Activated naive CD4-positive, alpha-beta T cell treated with Interleukin-2 at 50 U/mL for 16 hours (primary cell): ENCODE measurements at regions not wholly inside any gene's neighbourhood (a gene's known extent, or its start where the extent isn't known, plus 50 kb on each side); places are given as distances from the start of the nearest gene placed in this dataset.

Experiments used
- DNase-seq: peaks from one replicate; pipeline ENCODE4 v3.0.0-alpha.2; 2020

DNA sequence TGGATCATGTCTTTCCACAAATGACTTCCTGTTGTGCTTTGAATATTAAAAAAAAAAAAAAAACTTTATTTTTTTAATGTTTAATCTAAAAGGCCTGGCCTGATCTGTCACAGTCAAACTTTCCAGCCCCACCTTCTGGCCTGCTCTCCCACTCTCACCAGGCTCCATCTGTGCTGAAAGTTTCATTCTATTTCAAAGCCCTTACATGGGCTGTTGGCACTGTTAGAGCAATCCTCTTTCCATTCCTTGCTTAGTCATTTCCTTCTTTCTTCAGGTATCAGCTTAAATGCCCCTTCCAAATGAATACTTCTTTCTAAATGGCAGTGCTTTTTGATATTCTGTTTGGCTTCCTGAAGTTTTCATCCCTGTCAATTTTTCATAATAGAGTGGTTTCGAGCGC is 1104.8 kb upstream of the C9orf72 start:
- DNase-seq = no peak

DNA sequence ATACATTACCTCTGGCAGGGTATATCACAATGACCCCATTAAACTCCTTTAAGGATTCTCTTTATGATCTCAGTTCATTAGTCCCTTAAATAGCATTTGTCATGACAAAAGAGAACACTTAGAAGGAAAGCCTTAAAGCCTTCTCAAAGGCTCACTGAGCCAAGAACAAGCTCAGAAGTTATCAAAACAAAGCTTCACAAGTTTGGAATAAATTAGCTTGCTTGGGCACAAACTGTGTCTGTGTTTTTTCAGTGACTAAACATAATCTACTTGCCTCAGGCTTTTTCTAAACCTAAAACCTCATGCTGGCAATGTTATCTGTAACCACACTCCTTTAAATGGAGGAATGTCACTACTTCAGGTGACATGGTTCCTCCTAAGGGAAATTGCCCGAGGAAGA is 1114.9 kb upstream of the C9orf72 start:
- DNase-seq = no peak

DNA sequence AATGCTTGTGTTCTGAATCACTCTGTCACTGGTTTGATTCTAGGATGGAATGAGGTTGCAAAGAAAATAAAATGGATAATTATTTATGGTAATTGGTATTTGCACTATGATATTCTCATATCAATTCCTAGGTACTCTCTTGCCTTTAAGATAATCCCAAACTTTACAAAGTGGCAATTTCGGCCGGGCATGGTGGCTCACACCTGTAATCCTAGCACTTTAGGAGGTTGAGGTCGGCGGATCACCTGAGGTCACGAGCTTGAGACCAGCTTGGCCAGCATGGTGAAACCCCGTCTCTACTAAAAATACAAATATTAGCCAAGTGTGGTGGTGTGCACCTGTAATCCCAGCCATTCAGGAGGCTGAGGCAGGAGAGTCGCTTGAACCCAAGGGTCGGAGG is 1118.7 kb upstream of the C9orf72 start:
- DNase-seq = no peak

DNA sequence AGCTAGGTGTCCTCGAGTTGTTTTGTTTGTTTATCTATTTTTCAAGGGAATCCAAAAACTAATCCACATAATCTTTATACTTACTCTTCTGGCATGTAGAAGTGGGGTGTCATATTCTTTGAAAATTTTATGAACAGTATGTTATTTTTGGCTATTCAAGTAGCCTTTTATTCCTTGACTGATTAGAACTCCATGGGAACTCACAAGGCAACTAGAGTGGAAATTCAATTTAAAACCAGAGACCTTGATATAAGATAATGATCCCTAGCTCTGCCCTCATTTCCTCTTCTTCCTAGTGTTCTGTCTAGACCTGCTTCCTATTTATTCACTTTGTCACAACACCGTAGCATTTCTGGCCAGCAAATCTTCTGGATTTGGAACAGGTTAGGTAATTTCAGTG is 1123.7 kb upstream of the C9orf72 start:
- DNase-seq = no peak

DNA sequence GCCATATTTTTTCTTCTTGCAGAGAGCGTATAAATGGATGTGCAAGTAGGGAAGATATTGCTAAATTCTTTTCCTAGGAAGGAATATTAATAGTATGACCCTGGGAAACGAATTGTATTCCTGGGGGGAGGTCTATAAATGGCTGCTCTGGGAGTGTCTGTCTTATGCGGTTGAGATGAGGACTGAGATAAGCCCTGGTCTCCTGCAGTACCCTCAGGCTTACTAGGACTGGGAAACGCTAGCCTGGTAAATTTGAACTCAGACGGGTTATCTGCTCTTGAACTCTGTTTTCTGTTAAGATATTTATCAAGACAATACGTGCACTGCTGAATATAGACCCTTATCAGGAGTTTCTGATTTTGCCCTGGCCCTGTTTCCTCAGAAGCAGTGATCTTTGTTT is 1126.4 kb upstream of the C9orf72 start:
- no peak for DNase-seq

DNA sequence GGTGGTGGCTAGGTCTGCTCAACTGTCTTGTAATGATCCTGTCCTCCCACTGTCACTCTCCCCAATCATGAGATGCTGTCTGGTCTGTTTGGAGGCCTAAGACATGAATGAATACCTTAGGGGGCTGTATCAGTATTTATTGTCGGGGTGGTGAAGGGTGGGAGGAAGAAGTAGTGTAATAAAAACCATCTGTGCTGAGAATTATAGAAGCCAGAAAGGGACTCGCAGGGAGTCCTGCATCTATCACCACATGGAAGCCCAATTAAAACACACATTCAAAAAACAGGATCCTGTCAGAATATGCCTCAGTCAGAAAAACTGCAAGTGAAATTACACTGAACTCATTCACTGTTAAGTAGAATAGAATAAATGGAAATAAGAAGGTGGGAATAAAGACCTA is 1134.3 kb upstream of the C9orf72 start:
- no peak for DNase-seq

DNA sequence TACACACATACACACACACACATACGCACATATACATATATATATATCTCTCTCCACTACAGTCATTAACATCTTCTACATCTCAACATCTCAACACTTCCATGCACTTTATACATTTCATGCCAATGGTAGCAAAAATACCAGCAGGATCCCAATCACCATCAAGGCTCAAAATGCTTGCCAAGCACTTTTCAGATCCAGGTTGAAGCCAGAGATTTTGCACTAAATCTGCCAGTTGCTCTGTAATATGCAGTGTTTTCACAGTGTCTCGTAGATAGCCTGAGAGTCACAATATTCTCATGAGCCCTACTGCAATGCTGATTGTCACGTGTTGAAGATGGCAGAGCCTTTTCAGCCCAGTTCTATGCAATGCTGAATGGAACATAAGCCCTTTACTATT is 1140.9 kb upstream of the C9orf72 start:
- no peak for DNase-seq

DNA sequence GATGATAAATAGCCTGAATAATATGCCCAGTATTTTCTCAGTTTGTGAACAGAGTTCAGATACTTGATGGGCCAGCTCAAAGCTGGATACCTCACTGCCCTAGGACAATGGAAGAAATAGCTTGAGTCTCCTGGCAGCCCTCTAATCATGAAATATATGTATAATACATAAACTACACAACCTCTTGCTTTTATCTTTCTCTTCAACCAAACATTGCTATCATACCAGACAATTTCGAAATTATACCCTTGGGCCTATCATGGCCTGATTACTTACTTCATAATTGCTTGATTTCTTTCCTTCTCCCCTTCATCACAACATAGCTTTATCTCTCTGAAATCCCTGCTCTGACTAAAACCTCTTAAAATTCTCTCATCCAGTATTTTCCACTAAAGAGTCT is 1144.9 kb upstream of the C9orf72 start:
- no peak for DNase-seq

DNA sequence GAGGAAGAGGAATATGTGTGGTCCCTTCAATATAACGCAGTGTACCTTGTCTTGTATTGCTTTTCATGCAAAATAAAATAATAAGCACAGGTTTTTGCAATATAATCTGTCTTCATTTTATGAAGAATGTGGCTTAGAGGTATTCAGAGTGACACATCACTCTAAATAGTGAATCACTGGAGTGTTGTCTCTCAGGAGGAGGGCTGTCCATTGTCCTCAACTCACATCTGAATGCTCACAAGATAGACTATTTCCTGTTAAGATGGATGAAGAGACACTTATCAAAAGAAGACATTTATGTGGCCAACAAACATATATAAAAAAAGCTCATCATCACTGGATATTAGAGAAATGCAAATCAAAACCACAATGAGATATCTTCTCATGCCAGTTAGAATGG is 1147.5 kb upstream of the C9orf72 start:
- no peak for DNase-seq

DNA sequence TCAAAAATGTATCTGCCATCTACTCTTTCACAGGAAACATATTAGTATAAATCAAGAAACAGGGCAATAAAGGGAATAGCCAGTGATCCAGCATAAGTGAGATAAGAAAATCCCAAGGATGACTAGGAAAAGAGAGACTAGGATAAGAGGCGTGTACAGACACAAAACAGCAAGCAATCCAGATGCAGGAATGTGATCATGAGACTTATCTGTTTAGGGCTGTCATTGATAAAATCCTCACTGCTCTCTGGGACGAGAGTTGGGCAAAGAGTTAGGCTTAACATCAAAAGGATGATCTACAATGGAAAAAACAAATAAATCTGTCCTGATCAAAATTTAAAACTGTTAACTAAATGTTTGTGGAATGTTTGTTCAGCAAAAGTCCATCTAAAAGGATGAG is 1156.8 kb upstream of the C9orf72 start:
- DNase-seq = no peak

DNA sequence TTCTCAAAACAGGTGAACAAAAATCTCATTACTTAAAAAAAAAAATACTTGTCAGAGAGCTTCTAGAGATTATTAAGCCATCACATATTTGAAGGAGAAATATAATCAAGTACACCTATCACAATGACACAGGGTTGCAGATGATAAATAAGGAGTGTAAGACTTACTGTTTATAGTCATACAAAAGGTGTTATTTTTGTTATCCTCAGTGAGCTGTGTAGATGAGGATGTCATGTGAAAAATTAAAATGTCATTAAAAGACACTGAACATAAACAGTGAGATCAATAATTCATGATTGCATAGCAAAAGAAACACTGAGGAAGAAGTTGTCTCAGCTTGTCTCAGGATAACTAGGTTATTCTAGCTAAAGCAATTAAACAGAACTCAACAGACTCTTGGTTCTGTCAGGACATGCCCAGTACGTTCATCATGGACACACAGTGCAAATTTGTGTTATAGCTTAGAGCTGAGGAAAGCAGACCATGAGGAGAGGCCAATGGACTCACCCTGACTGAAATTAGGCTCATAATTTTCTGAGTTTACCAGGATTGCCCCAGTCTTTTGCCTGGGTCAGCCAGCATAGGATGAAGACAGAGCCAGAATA is 1162.6 kb upstream of the C9orf72 start:
- no peak for DNase-seq

DNA sequence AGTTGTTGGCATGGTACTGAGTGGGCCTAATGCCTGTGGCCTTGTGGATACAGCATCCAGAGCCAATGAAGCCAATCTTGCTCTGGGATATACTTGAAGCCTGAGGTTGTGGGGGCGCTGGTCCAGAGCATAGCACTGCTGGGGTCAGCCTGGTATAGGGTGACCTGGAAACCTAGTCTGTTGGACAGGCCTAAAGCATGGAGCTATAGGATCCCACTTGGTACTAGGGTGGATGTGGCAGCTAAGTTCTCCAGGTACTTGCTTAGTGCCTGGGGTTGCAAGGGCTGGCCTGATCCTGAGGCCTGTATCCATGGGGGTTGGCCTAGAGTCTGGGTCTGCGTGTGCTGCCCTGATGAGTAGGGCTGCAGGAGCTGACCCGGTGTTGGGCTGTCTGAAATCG is 1168.2 kb upstream of the C9orf72 start:
- DNase-seq = no peak

DNA sequence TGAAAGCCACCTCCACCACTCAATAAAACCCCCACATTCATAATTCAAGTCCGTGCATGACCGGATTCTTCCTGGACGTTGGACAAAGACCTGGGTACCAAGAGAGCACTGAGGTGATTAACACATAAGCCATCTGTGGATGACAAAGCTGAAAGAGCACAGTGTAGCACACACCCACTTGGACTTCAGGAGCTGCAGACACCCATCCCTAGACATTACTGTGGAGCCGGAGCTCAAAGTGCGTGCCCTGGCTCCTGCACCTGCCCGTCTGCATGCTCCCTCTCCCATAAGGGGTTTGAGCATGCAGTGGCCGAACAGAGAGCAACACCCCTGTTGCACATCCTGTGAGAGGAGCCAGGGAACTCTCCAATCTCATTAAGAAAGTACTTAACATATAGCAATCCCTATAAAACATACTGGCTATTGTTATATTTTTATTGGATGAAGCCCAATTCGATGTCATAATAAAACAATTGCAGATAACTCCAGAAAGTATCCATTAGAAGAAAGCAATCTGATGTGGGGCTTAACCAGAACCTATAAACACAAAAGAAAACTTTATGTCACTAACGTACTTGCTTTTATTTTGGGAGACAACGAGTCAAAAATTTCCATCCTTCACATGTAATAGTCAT is 1174.2 kb upstream of the C9orf72 start:
- DNase-seq = no peak

DNA sequence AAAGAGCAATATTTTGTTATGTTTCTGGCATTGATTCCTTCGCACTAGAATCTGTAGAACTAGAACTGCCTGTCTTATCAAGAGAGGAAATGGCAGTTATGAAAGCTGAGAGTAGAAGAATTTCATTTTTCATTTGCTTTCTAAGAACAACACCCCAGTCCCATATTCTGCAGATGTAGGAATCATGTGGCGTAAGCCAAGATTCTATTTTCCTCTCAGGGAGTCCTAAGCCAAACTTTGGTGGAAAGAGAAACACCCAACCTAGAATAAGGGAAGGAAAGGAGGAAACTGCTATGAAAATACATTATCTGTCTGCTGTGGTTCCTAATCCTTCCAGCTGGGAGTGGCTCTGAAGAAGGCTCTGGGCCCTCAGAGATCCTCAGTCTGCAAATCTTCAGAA is 1176.9 kb upstream of the C9orf72 start:
- DNase-seq = no peak

DNA sequence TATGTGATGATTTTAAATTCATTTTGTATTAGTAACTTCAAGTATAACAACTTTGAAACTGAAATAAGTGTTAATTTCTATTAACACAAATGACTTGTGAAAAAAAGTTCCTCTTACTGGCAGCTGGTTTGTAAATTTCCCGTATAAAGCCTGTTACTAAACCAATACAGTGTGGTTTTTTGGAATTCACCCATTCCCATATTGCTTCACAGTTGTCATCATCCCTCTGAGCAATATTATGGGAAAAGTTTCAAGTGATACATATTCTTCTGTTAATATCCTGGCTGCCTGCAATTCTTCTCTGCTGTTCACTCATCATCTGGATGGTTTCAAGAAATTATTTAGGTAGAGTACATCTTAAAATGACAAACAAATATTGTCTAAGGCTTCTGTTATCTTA is 1185.1 kb upstream of the C9orf72 start:
- no peak for DNase-seq

DNA sequence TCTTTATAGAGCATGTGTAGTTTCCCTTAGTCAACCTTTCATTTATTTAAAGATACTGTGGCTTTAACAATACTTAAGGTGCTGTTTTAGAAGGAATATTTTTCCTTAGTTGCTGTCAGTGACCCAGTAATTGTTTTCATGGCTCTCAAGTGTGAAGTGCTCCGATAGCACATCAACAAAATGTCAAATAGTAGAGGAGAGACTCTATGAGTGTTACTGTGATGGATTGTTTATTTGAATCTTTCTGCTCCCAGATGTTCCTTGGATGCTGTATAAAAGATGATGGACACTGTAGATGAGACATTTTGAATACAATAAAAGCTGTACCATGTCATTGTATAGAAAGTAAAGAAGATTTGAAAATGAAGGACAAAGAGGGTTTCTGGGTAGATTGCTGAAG is 1185.7 kb upstream of the C9orf72 start:
- DNase-seq = no peak

DNA sequence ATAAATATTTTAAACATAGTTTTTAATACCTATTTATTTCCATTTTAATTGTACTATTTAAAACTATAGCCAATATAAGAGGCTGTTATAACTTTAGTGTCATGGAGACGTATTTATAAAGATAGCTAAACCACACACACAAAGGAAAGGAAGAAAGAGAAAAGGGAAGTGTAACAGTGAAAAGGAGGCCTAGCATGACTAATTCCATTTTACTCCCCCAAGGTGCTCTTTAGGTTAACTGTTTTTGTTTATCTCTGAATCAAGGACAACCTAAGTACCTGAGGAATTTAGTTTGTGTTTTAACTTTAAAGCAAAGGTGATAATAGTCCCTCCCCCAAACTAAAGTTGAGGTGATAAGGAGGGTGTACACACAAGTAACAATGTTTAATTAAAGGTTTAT is 1188.9 kb upstream of the C9orf72 start:
- no peak for DNase-seq

DNA sequence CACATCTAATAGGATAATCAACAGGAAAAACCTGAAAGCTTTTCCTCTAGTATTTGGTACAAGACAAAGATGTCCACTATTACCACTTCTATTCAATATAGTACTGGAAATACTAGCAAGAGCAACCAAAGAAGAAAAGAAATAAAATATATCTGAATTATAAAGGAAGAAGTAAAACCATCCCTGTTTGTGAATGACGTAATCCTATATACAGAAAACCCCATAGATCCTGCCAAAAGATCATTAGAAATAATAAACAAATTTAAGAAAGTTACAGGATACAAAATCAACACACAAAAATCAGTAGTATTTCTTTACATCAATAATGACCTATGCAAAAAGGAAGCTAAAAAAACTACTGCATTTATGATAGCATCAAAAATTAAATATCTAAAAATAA is 1191.3 kb upstream of the C9orf72 start:
- no peak for DNase-seq

DNA sequence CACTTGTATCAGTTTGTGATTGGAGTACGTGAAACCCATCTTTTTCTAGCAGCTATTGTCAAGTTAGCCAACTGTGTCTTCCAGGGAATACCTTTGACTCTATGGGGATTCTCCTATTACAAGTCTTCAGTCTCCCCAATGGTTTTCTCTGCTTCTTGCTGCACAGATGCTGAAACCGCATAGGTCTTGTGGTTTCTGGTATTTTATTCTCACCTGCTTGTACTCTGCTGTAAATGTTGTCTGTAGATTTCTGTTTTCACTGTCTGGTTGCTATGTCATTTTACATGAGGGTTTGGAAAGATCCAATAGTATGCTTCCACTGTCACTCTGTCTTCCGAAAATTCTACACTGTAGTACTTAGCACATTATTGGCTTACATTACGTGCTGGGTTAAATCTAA is 1196.9 kb upstream of the C9orf72 start:
- no peak for DNase-seq

DNA sequence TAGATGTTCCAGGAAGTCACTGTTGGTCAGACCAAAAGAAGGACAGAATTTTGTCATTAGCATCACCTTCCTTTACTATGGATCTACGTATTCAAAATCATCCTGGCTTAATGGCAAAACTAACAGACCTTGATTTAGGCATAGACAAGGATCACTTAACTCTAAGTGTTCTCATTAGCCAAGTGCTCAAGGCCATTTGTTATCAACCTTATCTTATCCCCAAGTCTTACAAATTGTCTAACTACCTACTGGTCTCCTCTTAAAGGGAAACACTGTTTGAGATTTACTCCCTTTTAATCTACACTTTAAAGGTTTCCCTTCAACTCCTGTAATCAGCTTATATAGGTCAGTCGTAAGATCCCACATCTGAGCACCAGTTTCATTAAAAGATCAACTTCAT is 1197.5 kb upstream of the C9orf72 start:
- no peak for DNase-seq

DNA sequence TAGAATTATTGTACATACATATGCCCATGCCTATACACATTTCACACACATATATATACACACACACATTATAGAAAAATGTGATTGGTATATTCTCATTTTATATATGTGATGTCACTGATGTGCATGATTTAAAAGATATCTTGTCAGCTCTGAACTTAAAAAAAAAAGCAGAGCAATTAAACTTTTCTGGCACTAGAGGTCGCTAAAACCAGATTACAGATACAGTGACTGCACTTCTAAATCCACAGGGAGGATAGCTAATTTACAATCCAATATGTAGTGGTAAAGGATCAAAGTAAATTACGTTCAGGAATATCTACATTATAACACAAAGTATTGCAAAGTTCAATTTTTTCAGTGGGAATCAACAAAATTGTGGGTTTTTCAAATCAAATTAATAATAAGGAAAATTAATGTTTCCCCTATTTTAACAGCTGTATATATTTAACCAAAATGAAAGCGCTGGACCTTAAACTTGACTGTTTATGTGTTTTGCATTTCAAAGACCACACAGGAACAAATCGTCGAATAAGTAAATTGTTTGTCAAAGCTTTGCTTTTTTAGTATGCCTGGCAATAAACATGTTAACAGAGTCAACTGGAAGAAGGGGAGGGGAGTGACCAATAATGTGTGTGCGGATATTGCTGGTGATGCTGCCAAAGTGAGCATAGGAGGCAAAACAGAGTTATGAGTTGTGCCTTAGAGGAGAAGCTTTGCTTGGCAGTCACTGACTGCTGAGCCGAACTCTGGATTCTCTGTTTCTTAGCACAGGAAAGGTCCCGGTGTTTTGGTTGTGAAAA is 1201.4 kb upstream of the C9orf72 start:
- no peak for DNase-seq

DNA sequence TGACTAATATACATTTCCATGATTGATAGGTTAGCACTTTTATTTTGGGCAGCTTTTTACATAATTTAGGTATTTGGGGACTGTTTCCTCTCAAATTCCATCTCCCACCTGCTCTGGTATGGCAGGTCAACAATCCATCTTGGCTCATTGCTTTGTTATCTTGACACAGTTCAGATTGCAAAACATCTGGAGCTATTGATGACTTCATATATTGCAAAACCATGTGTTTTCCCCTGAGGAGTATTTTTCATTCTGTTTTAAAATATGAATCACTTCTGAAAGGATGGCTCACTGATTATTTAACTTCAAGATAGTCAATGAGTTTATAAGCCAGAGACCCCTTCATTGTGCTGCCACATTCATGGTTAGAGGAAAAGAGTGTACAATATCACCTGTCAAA is 1206.0 kb upstream of the C9orf72 start:
- DNase-seq = no peak

DNA sequence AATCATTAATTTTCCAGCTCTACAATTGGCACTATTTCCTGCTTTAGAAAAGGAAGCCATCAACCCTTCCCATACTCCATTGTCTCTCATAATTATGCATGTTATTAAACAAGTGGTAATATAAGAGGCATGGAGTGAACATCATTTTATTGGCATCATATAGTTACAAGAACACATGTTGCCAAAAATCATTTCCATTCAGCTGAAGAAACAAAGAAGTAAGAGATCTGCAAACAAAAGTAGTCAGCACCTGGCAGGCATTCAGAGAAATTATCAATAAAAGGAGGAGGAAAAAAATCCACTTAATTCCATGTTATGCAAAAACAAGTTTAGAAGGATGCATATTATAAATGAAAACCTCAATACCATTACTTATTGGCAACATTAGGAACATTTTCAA is 1208.2 kb upstream of the C9orf72 start:
- no peak for DNase-seq

DNA sequence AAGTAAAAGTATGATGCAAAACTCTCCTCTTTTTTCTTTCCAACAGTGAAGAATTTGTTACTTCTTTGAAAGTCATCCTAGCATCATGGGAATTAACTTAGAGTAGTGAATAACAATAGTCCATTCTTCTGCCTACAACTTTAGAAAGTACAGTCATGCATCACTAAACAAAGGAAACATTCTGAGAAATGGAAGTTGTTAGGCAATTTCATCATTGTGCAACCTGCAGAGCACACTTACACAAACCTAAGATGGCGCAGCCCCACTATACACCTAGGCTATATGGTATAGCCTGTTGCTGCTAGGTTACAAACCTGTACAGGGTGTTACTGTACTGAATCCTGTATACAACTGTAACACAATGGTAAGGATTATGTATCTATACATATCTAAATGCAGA is 1209.3 kb upstream of the C9orf72 start:
- DNase-seq = no peak

DNA sequence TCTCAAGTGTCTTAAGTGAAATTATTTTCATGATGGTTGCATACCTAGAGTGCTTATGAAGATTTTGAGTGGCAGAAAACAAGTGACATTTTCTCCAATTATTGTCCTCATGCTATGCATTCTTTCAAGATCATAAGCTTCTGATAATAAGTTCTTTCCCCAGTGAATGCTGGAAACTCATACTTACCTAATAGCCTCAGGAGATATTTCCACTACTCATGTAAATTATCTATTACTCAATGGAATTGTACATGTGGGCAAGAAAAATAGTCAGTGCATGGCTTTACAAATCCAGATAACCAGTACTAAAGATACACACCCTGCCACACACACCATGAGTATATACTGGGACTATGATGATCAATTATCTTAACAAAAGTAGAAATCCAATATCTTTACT is 1219.4 kb upstream of the C9orf72 start:
- DNase-seq = no peak
